ENCODE measurements at regions not wholly inside any gene's neighbourhood (a gene's known extent, or its start where the extent isn't known, plus 50 kb on each side); places are given as distances from the start of the nearest gene placed in this dataset.
"Not testable (repeated sequence)": the region's sequence is repeated elsewhere in the genome, so short reads cannot be mapped to it uniquely, and the experiment has no call there.

DNA sequence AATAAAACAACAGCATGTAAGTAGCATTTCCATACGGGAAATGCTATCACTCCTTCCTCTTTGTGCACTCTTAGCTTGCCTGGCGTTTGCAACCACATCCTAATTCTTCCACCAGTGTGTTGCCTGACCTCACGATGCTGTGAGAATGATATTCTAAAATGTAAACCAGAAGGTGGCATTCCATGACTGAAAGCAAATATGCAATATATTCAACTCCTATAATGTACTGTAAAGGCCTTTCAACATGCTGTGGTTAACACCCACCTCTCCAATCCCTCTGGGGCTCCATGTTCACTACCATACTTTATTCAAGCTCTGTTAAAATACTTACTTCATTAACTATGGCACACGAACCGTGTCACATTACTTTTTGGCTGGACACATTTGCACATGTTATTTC lies 420.6 kb upstream of the DEPDC1 start:
- DNase-seq (peak in 1 of 2 donors; percentile 2), ATAC-seq (peak in 1 of 2 donors; percentile 27)
- TF ChIP-seq, protein P1, sequence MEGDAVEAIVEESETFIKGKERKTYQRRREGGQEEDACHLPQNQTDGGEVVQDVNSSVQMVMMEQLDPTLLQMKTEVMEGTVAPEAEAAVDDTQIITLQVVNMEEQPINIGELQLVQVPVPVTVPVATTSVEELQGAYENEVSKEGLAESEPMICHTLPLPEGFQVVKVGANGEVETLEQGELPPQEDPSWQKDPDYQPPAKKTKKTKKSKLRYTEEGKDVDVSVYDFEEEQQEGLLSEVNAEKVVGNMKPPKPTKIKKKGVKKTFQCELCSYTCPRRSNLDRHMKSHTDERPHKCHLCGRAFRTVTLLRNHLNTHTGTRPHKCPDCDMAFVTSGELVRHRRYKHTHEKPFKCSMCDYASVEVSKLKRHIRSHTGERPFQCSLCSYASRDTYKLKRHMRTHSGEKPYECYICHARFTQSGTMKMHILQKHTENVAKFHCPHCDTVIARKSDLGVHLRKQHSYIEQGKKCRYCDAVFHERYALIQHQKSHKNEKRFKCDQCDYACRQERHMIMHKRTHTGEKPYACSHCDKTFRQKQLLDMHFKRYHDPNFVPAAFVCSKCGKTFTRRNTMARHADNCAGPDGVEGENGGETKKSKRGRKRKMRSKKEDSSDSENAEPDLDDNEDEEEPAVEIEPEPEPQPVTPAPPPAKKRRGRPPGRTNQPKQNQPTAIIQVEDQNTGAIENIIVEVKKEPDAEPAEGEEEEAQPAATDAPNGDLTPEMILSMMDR (IDR thresholded peaks at IDR 0.05 in 4 of 5, conservative IDR thresholded peaks at IDR 0.05 in 1 of 5): no peak
- TF ChIP-seq POLR2A (IDR thresholded peaks at IDR 0.05): no peak
- Histone ChIP-seq H3K4me1 (peaks cover 7 to 25% of the 10 kb centered on the region in 2 donors), H3K27ac (no peak overlapping the region), H3K27me3 (no peaks in the 10 kb centered on the region), H3K36me3 (no peaks in the 10 kb centered on the region), H3K4me3 (no peak overlapping the region), H3K9me3 (no peaks in the 10 kb centered on the region)
- in situ Hi-C loops (cut with MboI; ENCODE audit: low sequenced_read_pairs in 4 of 4): no loop called here
- intact Hi-C loops (cut with DNase I; ENCODE audit: low total_unique reads): no loop called here

DNA sequence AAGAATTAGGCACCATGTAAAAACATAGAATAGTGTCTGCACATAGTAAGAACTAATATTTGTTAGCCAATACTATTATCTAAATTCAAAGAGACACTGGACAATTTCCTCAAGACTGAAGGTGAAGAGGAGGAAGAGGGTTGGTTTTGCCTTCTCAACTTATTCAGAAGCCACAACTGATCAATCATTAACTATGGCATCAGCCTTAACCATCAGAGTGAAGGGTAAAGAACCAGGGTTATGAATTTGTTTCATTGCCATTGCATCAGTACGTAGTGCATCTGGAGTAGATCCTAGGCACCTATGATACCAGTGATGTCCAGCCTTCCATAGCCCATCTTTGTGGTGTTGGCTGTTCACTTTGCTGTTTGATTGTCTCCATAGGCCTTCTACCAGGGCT lies 421.7 kb upstream of the DEPDC1 start:
- intact Hi-C loops (cut with DNase I; ENCODE audit: low total_unique reads): no loop called here
- H3K27ac ChIP-seq: no peak overlapping the region
- in situ Hi-C loops (cut with MboI; ENCODE audit: low sequenced_read_pairs in 4 of 4): no loop called here
- no peaks in the 10 kb centered on the region for H3K36me3 ChIP-seq
- H3K4me1 ChIP-seq: peaks cover 7 to 25% of the 10 kb centered on the region in 2 donors
- H3K4me3 ChIP-seq: no peak overlapping the region
- DNase-seq (no peak), ATAC-seq (no peak)
- no peaks in the 10 kb centered on the region for H3K9me3 ChIP-seq
- H3K27me3 ChIP-seq: no peaks in the 10 kb centered on the region
- TF ChIP-seq, protein P1 (IDR thresholded peaks at IDR 0.05 in 4 of 5, conservative IDR thresholded peaks at IDR 0.05 in 1 of 5): no peak
- no peak for TF ChIP-seq POLR2A (IDR thresholded peaks at IDR 0.05)

DNA sequence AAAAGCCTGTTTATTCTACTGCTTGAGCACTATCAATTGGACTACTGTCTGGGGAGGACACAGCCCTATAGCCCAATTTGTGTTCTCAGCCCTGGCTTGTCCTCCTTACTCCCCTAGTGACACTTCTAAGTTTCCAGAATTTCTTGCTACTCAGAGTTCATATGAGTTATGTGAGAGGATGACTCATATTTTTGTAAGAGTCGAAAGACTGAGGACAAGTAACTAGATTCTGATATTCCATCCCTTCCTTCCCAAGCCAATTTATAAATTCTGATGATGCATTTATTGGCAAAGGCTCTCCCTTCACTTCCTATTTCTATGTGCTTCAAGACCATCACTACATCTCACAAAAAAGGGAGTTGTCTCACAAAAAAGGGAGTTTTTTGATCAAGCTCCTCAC lies 422.2 kb upstream of the DEPDC1 start:
- Histone ChIP-seq H3K36me3 (no peaks in the 10 kb centered on the region), H3K4me1 (peaks cover 7 to 25% of the 10 kb centered on the region in 2 donors), H3K27me3 (no peaks in the 10 kb centered on the region), H3K4me3 (no peak overlapping the region), H3K9me3 (no peaks in the 10 kb centered on the region), H3K27ac (no peak overlapping the region)
- no peak for TF ChIP-seq POLR2A (IDR thresholded peaks at IDR 0.05)
- TF ChIP-seq, protein P1 (IDR thresholded peaks at IDR 0.05 in 4 of 5, conservative IDR thresholded peaks at IDR 0.05 in 1 of 5): no peak
- DNase-seq: no peak
- no peak for ATAC-seq
- in situ Hi-C loops (cut with MboI; ENCODE audit: low sequenced_read_pairs in 4 of 4): no loop called here
- intact Hi-C loops (cut with DNase I; ENCODE audit: low total_unique reads): no loop called here

DNA sequence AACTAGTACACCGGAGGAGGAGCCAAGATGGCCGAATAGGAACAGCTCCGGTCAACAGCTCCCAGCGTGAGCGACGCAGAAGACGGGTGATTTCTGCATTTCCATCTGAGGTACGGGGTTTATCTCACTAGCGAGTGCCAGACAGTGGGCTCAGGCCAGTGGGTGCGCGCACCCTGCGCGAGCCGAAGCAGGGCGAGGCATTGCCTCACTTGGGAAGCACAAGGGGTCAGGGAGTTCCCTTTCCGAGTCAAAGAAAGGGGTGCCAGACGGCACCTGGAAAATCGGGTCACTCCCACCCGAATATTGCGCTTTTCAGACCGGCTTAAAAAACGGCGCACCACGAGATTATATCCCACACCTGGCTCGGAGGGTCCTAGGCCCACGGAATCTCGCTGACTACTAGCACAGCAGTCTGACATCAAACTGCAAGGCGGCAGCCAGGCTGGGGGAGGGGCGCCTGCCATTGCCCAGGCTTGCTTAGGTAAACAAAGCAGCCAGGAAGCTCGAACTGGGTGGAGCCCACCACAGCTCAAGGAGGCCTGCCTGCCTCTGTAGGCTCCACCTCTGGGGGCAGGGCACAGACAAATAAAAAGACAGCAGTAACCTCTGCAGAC lies 426.7 kb upstream of the DEPDC1 start:
- H3K36me3 ChIP-seq; H3K9me3 ChIP-seq; in situ Hi-C loops (cut with MboI; ENCODE audit: low sequenced_read_pairs in 4 of 4); H3K27me3 ChIP-seq; ATAC-seq; H3K27ac ChIP-seq; intact Hi-C loops (cut with DNase I; ENCODE audit: low total_unique reads); DNase-seq; H3K4me3 ChIP-seq; H3K4me1 ChIP-seq: not testable (repeated sequence)

DNA sequence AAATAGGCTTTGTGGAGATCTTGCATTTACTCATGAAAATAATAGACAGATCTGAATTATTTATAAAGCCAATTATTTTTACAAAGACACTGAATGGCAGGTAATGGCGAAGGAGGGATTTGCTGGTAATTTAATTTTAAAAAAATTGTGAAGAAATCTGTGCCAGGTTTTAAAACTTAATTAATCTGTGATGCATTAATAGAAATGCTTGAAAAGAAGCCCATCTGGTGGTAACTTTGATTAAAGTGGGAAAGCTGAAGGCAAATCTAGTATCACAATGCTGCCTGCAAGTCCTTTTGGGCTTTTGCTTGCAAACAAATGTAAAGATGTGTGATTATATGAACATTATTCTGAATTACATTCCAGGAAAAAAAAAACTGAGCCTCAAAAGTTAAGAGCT lies 433.2 kb upstream of the DEPDC1 start:
- no peaks in the 10 kb centered on the region for H3K36me3 ChIP-seq
- H3K4me1 ChIP-seq: no peaks in the 10 kb centered on the region
- H3K27me3 ChIP-seq: no peaks in the 10 kb centered on the region
- no peak overlapping the region for H3K27ac ChIP-seq
- H3K4me3 ChIP-seq: no peak overlapping the region
- no peaks in the 10 kb centered on the region for H3K9me3 ChIP-seq
- TF ChIP-seq POLR2A (IDR thresholded peaks at IDR 0.05): no peak
- TF ChIP-seq, protein P1 (IDR thresholded peaks at IDR 0.05 in 4 of 5, conservative IDR thresholded peaks at IDR 0.05 in 1 of 5): no peak
- intact Hi-C loops (cut with DNase I; ENCODE audit: low total_unique reads): no loop called here
- DNase-seq (no peak), ATAC-seq (no peak)
- in situ Hi-C loops (cut with MboI; ENCODE audit: low sequenced_read_pairs in 4 of 4): no loop called here

Data from gastrocnemius medialis (tissue), 4 donors.